ENCODE measurements at regions not wholly inside any gene's neighbourhood (a gene's known extent, or its start where the extent isn't known, plus 50 kb on each side); places are given as distances from the start of the nearest gene placed in this dataset.

- no peak for DNase-seq (ENCODE audit: low spot score)
These were observed 214.7 kb downstream of the CHRM3 start for GRCh38 chr1:239601108-239601507.

DNA sequence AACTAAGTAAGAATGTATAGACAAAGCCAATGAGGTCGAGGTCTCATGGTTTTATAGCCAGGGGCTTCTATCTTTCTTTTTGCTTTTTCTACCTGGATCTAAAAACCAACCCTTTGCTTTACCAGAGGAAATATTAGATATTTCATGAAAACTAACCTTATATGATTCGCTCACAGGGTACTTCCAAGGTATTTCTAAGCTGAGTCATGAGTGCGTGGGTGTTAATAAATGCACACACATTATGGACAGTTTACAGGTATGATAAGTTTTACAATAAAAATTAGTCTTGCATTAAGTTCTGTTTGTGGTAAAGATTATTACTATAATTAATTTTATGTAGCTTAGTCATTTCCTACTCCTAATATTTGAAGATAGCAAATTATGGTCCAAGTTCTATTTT lies 217.2 kb downstream of the CHRM3 start:
- no peak for DNase-seq (ENCODE audit: low spot score)

DNA sequence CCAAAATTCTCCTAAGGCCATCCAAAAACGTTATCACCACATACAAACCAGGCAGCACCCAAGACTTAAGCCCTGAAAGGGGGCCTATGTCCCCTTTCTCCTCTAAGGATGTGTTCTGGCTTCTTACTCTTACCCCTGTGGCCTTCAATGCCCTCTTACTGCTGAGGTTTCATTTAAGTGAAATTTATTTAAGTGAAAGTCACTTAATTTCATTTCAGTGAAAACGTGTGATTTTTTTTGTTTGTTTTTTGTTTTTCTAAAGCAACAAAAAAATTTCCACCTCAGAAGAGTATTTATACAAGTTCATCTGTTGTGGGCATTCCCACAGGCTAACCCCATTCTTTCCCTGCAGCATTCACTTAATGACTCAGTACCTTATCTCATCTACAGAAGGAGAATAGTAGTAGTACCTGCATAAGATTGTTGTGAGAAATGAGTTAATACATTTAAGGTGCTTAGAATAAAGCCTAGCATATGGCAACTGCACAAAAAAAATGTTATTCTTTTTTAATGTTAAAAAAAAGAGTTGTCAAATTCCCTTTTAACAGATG lies 220.6 kb downstream of the CHRM3 start:
- no peak for DNase-seq (ENCODE audit: low spot score)

GRCh38 chr1:239608469-239608868 lies 222.1 kb downstream of the CHRM3 start:
- DNase-seq (ENCODE audit: low spot score) = no peak

DNA sequence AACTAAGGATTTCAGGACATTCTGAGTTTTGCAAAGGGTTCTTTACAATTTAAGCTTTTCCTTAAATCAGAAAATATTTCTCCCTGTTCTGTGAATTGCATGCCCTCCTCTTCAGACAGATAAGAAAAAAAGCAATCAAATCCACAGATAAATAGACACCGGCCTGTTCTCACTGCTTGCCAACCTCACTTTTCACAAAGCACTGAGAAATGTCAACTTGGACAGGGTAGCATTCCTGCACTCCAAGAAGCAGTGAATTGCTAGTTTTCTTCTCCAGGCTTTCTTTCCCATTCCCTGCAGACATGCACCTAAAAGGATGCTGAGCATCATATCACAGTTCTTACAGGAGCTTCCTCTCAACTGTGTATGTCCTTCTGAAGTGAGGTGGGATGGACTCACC lies 226.0 kb downstream of the CHRM3 start:
- DNase-seq (ENCODE audit: low spot score) = no peak

DNA sequence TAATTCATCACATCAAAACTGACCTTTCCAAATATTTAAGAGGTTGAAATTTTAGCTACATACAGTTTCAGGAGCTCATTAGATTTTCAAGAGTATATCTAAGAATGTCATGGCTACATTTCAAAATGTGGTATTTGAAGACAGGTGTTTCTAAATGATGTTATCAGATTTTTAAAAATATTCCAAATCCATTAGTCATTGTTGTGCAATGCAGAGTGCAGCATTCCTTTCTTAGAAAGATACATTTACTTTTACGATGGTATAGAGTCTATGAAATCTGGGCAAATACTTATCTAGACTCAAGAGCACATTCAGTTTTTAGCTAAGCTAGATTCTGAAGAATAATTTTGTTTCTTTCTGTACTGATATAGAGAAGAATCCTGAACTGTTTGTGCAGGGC lies 230.3 kb downstream of the CHRM3 start:
- DNase-seq (ENCODE audit: low spot score) = no peak

DNA sequence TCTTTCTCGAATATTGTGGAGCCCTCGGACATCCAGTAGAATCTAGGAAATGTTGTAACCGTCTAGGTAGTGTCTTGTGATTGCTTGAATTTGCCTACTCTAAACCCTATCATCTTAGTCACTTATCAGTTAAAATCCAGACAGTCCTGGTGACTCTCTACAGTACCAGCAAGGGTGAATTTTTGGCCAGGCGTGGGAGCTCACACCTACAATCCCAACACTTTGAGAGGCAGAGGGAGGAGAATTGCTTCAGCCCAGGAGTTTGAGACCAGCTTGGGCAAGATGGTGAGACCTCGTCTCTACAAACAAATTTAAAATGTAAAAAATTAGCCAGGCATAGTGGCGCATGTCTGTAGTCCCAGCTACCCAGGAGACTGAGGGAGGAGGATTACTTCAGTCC lies 230.9 kb downstream of the CHRM3 start:
- DNase-seq (ENCODE audit: low spot score) = no peak

DNA sequence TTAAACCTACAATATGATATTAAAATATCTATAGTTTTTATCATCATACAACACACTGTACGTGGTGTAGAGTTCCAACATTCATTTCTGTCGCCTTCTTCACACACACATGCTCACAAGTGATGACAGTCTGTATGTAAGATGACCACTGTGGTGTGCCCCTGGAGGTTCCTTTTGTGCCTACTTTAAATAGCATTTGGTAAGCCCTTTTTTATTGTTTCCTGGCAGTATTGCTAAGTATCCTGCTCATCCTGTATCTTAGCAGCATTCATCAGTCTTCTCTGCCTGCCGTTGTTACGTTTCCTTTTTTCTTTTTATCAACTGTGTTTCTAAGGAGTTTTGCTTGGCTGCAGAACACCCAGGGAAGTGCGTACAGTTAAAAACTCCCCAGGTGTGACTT lies 231.4 kb downstream of the CHRM3 start:
- DNase-seq (ENCODE audit: low spot score) = no peak

DNA sequence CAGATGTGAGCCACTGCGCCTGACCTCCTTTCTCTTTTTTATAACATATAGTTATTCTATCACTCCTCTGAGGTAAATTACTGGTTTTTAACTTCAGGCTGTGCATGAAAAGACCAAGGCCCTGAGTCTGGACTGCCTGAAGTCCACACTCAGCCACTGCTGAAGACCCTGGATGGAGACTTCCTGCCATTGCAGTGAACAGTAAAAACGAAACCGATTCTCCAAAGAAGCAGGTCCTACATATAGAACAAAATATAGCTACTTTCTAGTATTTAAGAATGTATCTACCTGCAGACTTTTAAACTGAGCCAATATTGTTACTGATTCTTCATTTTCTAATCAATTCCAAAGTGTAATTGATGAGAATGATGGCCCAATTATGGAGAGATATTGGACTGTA lies 232.8 kb downstream of the CHRM3 start:
- DNase-seq (ENCODE audit: low spot score) = no peak

- no peak for DNase-seq (ENCODE audit: low spot score)
These were observed 244.4 kb downstream of the CHRM3 start for GRCh38 chr1:239630767-239631166.

DNA sequence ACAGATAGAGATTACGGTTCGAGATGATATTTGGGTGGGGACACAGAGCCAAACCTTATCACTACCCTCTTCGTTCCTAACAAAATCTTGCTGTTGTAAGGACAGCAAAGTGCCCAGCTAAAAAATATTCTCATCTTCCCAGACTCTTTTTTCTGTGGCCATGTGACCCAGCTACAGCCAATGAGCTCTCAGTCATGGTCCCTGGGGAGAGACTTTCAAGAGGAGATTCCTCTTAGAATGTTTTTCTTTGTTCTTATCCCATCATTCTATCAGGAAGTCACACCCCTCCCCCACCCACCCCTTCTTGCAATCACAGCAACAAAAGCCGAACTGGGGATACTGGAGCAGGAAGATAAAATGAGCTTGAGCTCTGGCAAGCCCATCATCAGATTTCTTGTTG lies 247.1 kb downstream of the CHRM3 start:
- no peak for DNase-seq (ENCODE audit: low spot score)

GRCh38 chr1:239635276-239635675 lies 248.9 kb downstream of the CHRM3 start:
- no peak for DNase-seq (ENCODE audit: low spot score)

DNA sequence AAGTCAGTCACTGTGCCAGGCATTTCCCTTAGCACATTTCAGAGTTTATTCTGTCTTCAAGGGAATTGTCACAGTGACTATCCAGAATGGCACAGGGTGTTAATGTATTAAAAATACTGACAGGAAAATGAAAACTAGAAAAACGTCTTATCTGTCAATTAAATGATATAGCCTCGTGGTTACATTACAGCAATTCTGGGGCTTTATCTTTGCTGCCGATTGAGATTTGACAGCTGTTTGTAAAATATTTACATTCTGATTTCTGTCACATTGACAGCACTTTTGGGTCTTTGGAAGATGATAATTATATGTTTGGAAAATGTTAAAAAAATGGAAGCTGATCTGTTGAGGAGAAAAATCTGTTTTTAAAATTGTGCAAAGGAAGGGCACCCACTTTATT lies 250.0 kb downstream of the CHRM3 start:
- DNase-seq (ENCODE audit: low spot score) = no peak

GRCh38 chr1:239644604-239645003 lies 258.2 kb downstream of the CHRM3 start:
- no peak for DNase-seq (ENCODE audit: low spot score)

DNA sequence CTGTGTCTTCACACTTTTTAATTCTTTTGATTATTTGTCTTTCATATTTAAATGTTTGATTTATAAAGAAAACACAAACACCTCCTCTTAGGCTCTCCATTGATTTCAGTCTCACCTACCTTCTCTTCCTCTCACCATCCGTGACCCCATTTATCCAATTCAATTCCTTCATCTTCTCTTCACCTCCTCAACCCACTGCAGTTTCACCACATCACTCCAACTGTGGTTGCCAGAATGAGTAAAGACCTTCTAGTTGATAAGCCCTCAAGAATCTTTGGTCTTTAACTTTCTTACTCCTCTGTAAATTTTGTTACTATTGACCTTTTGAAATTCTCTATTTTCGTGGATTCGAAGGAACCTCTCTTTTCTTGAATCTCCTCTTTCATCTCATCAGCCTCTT lies 260.7 kb downstream of the CHRM3 start:
- DNase-seq (ENCODE audit: low spot score) = no peak

DNA sequence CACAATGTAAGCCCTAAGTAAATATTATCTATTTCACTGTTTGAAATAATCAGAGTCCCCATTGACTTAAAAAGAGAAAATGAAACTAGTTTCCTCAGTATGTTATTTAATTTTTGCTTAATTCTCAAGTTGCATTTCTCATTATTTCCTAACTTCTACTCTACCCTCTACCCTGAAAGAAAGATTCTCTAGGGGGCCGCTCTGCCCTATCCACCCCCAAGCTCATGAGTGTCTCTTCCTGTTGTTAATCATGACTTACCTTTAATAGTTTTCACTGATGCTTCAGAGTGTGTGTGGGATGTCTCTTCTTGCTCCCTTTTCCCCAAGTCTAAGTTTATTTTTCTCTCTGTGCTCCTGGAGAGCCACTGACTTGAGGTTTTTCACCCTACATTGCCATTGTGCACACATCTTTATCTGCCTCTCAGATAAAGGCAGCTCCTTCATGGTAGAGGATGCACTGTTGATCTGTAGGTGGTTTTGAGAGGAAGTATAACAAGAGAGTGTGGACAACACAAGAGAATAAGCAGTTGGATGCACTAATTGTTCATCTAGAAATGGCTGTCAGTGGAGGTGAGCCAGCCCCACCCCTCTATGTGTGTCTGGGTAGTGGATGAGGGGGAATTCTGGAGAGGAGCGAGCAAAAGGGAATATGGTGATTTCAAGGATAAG lies 261.7 kb downstream of the CHRM3 start:
- DNase-seq (ENCODE audit: low spot score) = no peak

GRCh38 chr1:239655023-239655422 lies 268.7 kb downstream of the CHRM3 start:
- no peak for DNase-seq (ENCODE audit: low spot score)

DNA sequence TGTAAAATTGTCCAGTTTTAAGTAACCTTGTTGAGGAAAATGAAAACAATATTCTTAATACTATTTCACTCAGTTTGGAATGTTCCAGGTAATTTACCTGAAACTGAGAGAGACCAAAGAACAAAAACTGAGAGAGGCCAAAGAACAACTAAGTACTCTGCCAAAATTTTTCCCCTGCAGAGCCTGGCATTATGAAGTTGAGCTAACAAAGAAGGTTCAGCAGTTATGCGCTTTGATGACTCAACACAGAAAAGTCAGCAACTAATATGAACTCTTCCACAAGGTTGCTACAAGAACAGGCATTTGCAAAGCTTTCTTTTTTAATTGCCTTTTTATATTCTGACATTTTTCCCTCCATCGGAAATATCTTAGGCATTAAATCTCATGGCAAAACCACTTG lies 270.9 kb downstream of the CHRM3 start:
- no peak for DNase-seq (ENCODE audit: low spot score)

DNA sequence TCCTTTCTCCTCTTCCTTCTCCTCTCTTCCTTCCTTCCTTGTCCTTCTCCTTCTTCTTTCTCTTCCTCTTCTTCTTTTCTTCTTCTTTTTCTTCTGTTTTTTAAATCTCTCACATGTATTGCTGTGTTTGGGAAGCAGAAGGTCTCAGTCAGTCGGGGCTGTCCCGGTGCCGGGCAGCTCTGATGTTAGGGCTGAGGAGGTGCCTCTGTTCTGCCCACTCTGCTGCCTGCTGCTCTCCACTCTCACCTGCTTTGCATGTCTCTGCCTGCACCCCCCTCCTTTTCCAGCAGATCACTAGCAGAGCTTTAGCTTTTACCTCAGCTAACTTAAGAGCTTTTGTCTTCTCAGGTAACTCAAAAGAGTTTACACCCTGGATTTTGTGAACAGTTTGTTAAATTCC lies 276.6 kb downstream of the CHRM3 start:
- no peak for DNase-seq (ENCODE audit: low spot score)

DNA sequence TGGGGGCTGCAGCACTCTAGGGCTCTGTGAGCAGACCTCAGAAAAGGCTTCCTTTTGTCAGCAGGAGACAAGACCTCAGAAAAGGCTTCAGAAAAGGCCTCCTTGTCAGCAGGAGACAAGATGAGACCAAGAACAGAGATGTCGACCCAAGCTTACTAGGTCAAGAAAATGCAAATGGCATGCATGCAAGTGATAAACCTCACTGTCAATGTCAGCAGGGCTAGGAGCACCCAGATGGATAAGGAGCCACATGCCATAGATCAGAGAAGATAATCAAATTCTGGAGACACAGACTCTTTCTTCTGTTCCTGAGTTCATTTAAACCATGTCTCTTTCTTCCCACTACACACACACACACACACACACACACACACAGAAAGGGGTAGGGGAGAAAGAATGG lies 285.9 kb downstream of the CHRM3 start:
- DNase-seq (ENCODE audit: low spot score) = no peak

DNA sequence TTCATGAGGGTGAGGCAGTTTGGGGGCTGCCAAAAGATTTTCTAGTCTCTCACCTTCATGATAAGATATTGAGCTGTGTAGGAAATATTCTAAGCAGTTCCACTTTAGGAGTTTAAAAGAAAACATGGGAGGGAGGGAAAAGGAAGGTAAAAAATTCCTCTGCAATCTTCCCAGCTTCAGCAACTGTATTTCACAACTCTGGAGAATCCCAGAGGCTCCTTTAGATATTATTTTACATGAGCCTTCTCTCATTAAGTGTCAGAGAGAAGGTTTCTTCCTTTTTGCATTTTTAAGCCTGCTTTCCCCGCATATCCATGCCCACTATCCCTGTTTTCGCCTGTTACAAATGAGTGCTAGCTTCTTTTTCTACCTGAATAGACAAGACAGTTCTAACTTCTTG lies 289.4 kb downstream of the CHRM3 start:
- no peak for DNase-seq (ENCODE audit: low spot score)

DNA sequence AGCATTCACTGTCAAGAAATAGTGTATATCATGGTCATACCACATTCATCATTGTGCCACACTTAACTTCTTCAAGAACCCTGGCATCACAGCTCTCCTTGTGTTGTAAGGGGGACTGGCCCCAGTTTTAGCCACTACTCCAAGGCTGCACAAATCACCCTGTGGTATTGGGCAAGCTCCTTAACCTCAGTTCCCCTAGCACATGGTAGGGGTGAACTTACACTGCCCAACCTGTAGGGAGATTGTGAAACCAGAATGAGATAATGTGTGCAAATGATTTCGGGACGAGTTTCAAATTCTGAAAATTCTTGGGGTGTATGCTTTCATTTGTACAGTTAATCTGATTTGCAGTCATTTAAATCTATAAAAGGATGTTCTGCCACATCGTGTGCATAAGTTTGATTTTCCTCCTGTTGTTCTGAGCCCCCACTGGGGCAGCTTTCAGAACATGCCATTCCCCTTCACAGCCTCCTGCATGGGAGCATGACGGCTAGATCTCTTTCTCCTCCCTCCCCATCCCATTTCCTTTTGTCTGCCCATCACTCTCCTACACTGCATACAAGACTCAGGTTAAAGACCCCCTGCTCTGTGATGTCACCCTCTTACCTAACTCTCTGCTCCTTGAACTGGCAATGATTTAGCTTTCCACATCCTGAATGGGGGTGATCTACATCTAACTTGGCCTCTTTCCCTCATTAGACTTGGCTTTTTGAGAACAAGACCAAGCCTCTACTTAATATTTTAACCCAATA lies 290.3 kb downstream of the CHRM3 start:
- DNase-seq (ENCODE audit: low spot score) = no peak

DNA sequence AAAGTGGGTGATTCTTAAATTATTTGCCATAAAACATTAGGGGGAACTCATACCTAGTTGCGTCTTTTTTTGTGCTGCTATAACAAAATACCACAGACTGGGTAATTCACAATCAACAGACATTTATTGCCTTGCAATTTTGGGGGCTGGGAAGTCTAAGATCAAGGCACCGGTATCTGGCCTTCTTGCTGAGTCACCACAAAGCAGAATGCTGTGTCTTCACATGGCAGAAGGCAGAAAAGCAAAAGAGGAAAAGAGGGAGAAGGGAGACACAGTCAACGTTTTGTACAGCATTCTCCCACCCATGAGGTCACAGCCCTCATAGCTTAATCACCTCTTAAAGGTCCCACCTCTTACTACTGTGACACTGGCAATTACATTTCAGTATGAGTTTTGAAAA lies 291.0 kb downstream of the CHRM3 start:
- DNase-seq (ENCODE audit: low spot score) = no peak

GRCh38 chr1:239678181-239678580 lies 291.8 kb downstream of the CHRM3 start:
- DNase-seq (ENCODE audit: low spot score) = no peak

Measured in left forelimb (tissue), 1 donor.